ENCODE measurements at regions not wholly inside any gene's neighbourhood (a gene's known extent, or its start where the extent isn't known, plus 50 kb on each side); places are given as distances from the start of the nearest gene placed in this dataset.

- no peak for TF ChIP-seq TEAD4 (IDR thresholded peaks at IDR 0.05)
- no peak for TF ChIP-seq TCF12 (IDR thresholded peaks at IDR 0.05; ENCODE audit: low read depth)
- TF ChIP-seq EP300 (IDR thresholded peaks at IDR 0.05; ENCODE audit: borderline replicate concordance), result no peak
- TF ChIP-seq NFIC (IDR thresholded peaks at IDR 0.05), result no peak
Measured at GRCh38 chr16:9679213-9679767, 502.9 kb downstream of the GRIN2A start.

All from Ishikawa (cell line).